ENCODE measurements at regions not wholly inside any gene's neighbourhood (a gene's known extent, or its start where the extent isn't known, plus 50 kb on each side); places are given as distances from the start of the nearest gene placed in this dataset.

GRCh38 chr7:88357294-88357693, 50.6 kb upstream of the STEAP4 start:
- no peak overlapping the region for H3K4me3 ChIP-seq
- no peak for TF ChIP-seq CTCF (IDR thresholded peaks at IDR 0.05)
- DNase-seq (ENCODE audit: low spot score): no peak
- no peak overlapping the region for H3K27ac ChIP-seq
